Lung (tissue), 11 donors: ENCODE measurements at regions not wholly inside any gene's neighbourhood (a gene's known extent, or its start where the extent isn't known, plus 50 kb on each side); places are given as distances from the start of the nearest gene placed in this dataset.

Experiments
- ATAC-seq: fragments of 200-7000 bp; cut with Tn5 transposase; one replicate; pipeline ENCODE4 v1.9.1; 2020; ENCODE audit warnings: moderate number of reproducible peaks; ENCODE audit not compliant: insufficient read depth, low FRiP score
- DNase-seq, 3 donors: peaks; one replicate each; pipeline ENCODE4 v3.0.0-alpha.2; 2013 to 2017
- H3K27ac ChIP-seq, 2 donors: one replicate each; pipeline ENCODE4 v1.5.1; 2013; ENCODE audit warnings: mild to moderate bottlenecking in 2 of 2, moderate library complexity in 2 of 2, control low read depth in 1 of 2, inconsistent platforms in 1 of 2, low read depth in 1 of 2, low read length in 1 of 2
- H3K27me3 ChIP-seq, 3 donors: one replicate each; pipeline ENCODE4 v1.5.1; 2013; ENCODE audit warnings: low read length in 2 of 3; ENCODE audit not compliant: control insufficient read depth in 3 of 3, insufficient read depth in 3 of 3
- H3K36me3 ChIP-seq, 4 donors: one replicate each; pipeline ENCODE4 v1.5.1; 2013; ENCODE audit warnings: low read length in 4 of 4, mild to moderate bottlenecking in 1 of 4, moderate library complexity in 1 of 4; ENCODE audit not compliant: control insufficient read depth in 4 of 4, insufficient read depth in 4 of 4
- H3K4me1 ChIP-seq, 5 donors: one replicate each; pipeline ENCODE4 v1.5.1; 2013; ENCODE audit warnings: low read length in 5 of 5, mild to moderate bottlenecking in 2 of 5, moderate library complexity in 1 of 5; ENCODE audit not compliant: control insufficient read depth in 5 of 5, insufficient read depth in 5 of 5
- H3K4me3 ChIP-seq: one replicate; pipeline ENCODE4 v1.5.1; 2013; ENCODE audit warnings: mild to moderate bottlenecking, control low read depth, moderate library complexity
- H3K9ac ChIP-seq, 2 donors: one replicate each; pipeline ENCODE4 v1.5.1; 2013; ENCODE audit warnings: low read length in 2 of 2, control low read depth in 1 of 2; ENCODE audit not compliant: insufficient read depth in 1 of 2
- H3K9me3 ChIP-seq, 4 donors: one replicate each; pipeline ENCODE4 v1.5.1; 2013; ENCODE audit warnings: low read length in 3 of 4, mild to moderate bottlenecking in 1 of 4, moderate library complexity in 1 of 4; ENCODE audit not compliant: control insufficient read depth in 4 of 4, insufficient read depth in 3 of 4
- CTCF ChIP-seq: IDR thresholded peaks from 2 replicates; pipeline ENCODE4 v1.5.1; 2012; ENCODE audit warnings: mild to moderate bottlenecking; ENCODE audit errors: control extremely low read depth, extremely low read depth
- WGBS, 2 donors: extraction: QIAGEN DNeasy Blood & Tissue Kit; methylation state at CpG; one replicate each; pipeline ENCODE4 v1.1.7; 2013; 5-methylcytosine and 5-hydroxymethylcytosine counted together
- donor health status: control.
- donor health status: control.
- donor health status: Bipolar disorder and iron deficiency.
- donor health status: healthy.
- donor health status: DM: yes; HTN: yes; CAD: no.

- Histone ChIP-seq H3K9ac (no peak overlapping the region), H3K9me3 (no peaks in the 10 kb centered on the region), H3K36me3 (no peaks in the 10 kb centered on the region), H3K27me3 (no peaks in the 10 kb centered on the region), H3K4me3 (no peak overlapping the region), H3K4me1 (peaks cover 0 to 48% (median 4%) of the 10 kb centered on the region in 5 donors), H3K27ac (no peak overlapping the region)
- ATAC-seq (no peak), DNase-seq (no peak)
- no peak for TF ChIP-seq CTCF
- 92 to 98% methylated on average over 2 of the region's 2 CpGs for WGBS, 2 donors
Observed at GRCh38 chr5:111972080-111972479, 215.1 kb upstream of the NREP start.

- DNase-seq (peak; percentile 61 to 95 (median 93)), ATAC-seq (no peak)
- no peaks in the 10 kb centered on the region for H3K9me3 ChIP-seq
- H3K4me1 ChIP-seq, result peaks cover 0 to 33% (median 4%) of the 10 kb centered on the region in 5 donors
- no peaks in the 10 kb centered on the region for H3K36me3 ChIP-seq
- no peak overlapping the region for H3K9ac ChIP-seq
- WGBS, 2 donors, result 26 to 52% methylated on average over 1 of the region's 1 CpG
- no peak overlapping the region for H3K27ac ChIP-seq
- no peaks in the 10 kb centered on the region for H3K27me3 ChIP-seq
- TF ChIP-seq CTCF, result no peak
- no peak overlapping the region for H3K4me3 ChIP-seq
Observed at GRCh38 chr5:111968459-111968858, 211.5 kb upstream of the NREP start.

- Histone ChIP-seq H3K9me3 (no peaks in the 10 kb centered on the region), H3K4me1 (peaks cover 0 to 23% (median 4%) of the 10 kb centered on the region in 5 donors), H3K4me3 (no peak overlapping the region), H3K9ac (no peak overlapping the region), H3K27me3 (no peaks in the 10 kb centered on the region), H3K36me3 (no peaks in the 10 kb centered on the region), H3K27ac (no peak overlapping the region)
- no peak for DNase-seq
- no peak for TF ChIP-seq CTCF
- 96 to 98% methylated on average over 8 of the region's 8 CpGs for WGBS, 2 donors
- no peak for ATAC-seq
Observed at GRCh38 chr5:111967463-111967862, 210.5 kb upstream of the NREP start.

- H3K36me3 ChIP-seq, result no peaks in the 10 kb centered on the region
- H3K9me3 ChIP-seq, result no peaks in the 10 kb centered on the region
- H3K9ac ChIP-seq, result no peak overlapping the region
- no peak overlapping the region for H3K27ac ChIP-seq
- TF ChIP-seq CTCF, result no peak
- DNase-seq (no peak), ATAC-seq (no peak)
- no peaks in the 10 kb centered on the region for H3K27me3 ChIP-seq
- peaks cover 0 to 22% (median 4%) of the 10 kb centered on the region in 5 donors for H3K4me1 ChIP-seq
- no peak overlapping the region for H3K4me3 ChIP-seq
Observed at GRCh38 chr5:111966290-111966689, 209.3 kb upstream of the NREP start.
